ENCODE measurements at regions not wholly inside any gene's neighbourhood (a gene's known extent, or its start where the extent isn't known, plus 50 kb on each side); places are given as distances from the start of the nearest gene placed in this dataset.

- no peaks in the 10 kb centered on the region for H3K9me2 ChIP-seq (replicated peaks; ENCODE audit: insufficient read depth)
These were observed 130.8 kb downstream of the DNAJB6 start for GRCh38 chr7:157467496-157468212.

GRCh38 chr7:157468221-157469111 lies 131.7 kb downstream of the DNAJB6 start:
- Histone ChIP-seq H3K9me3 (ENCODE audit: low read depth) (no peaks in the 10 kb centered on the region), H3K4me1 (ENCODE audit: insufficient read depth) (no peaks in the 10 kb centered on the region), H3K27ac (no peak overlapping the region), H4K20me1 (ENCODE audit: insufficient read depth, poor library complexity, severe bottlenecking) (no peaks in the 10 kb centered on the region), H3K4me2 (no peak overlapping the region), H3K36me3 (replicated peaks; ENCODE audit: insufficient read depth, low read depth) (no peaks in the 10 kb centered on the region), H3K79me2 (no peaks in the 10 kb centered on the region), H3K9me2 (replicated peaks; ENCODE audit: insufficient read depth) (no peaks in the 10 kb centered on the region), H3K4me3 (no peak overlapping the region), H3K27me3 (no peaks in the 10 kb centered on the region), H2AFZ (no peak overlapping the region)
- no peak for TF ChIP-seq CTCF (IDR thresholded peaks at IDR 0.05; ENCODE audit: poor library complexity)
- TF ChIP-seq EZH2phosphoT487 (IDR thresholded peaks at IDR 0.05; ENCODE audit: low read depth, severe bottlenecking, unreplicated experiment) = no peak
- no peak for TF ChIP-seq EZH2 (IDR thresholded peaks at IDR 0.05; ENCODE audit: borderline replicate concordance)
- DNase-seq (ENCODE audit: low spot score) = no peak
- WGBS (ENCODE audit: low lambda C conversion rate, missing lambda C conversion rate) = 89% methylated on average over 42 of the region's 42 CpGs

More at GRCh38 chr7:157467496-157468212, 130.8 kb downstream of the DNAJB6 start:
- no peak for DNase-seq (ENCODE audit: low spot score)
- Histone ChIP-seq H3K4me2 (no peak overlapping the region), H3K79me2 (no peaks in the 10 kb centered on the region), H3K9me3 (ENCODE audit: low read depth) (no peaks in the 10 kb centered on the region), H4K20me1 (ENCODE audit: insufficient read depth, poor library complexity, severe bottlenecking) (no peaks in the 10 kb centered on the region), H3K36me3 (replicated peaks; ENCODE audit: insufficient read depth, low read depth) (no peaks in the 10 kb centered on the region), H3K27me3 (no peaks in the 10 kb centered on the region), H3K27ac (no peak overlapping the region), H2AFZ (no peak overlapping the region), H3K4me1 (ENCODE audit: insufficient read depth) (no peaks in the 10 kb centered on the region), H3K4me3 (no peak overlapping the region)
- 85% methylated on average over 26 of the region's 26 CpGs for WGBS (ENCODE audit: low lambda C conversion rate, missing lambda C conversion rate)
- TF ChIP-seq CTCF (IDR thresholded peaks at IDR 0.05; ENCODE audit: poor library complexity) = no peak
- no peak for TF ChIP-seq EZH2phosphoT487 (IDR thresholded peaks at IDR 0.05; ENCODE audit: low read depth, severe bottlenecking, unreplicated experiment)
- no peak for TF ChIP-seq EZH2 (IDR thresholded peaks at IDR 0.05; ENCODE audit: borderline replicate concordance)

GRCh38 chr7:157469181-157470016 lies 132.6 kb downstream of the DNAJB6 start:
- 90% methylated on average over 23 of the region's 33 CpGs for WGBS (ENCODE audit: low lambda C conversion rate, missing lambda C conversion rate)
- Histone ChIP-seq H3K27me3 (no peaks in the 10 kb centered on the region), H3K36me3 (replicated peaks; ENCODE audit: insufficient read depth, low read depth) (no peaks in the 10 kb centered on the region), H3K9me2 (replicated peaks; ENCODE audit: insufficient read depth) (no peaks in the 10 kb centered on the region), H4K20me1 (ENCODE audit: insufficient read depth, poor library complexity, severe bottlenecking) (no peaks in the 10 kb centered on the region), H2AFZ (no peak overlapping the region), H3K4me1 (ENCODE audit: insufficient read depth) (no peaks in the 10 kb centered on the region), H3K4me2 (no peak overlapping the region), H3K27ac (no peak overlapping the region), H3K4me3 (no peak overlapping the region), H3K9me3 (ENCODE audit: low read depth) (no peaks in the 10 kb centered on the region), H3K79me2 (no peaks in the 10 kb centered on the region)
- no peak for DNase-seq (ENCODE audit: low spot score)
- TF ChIP-seq EZH2 (IDR thresholded peaks at IDR 0.05; ENCODE audit: borderline replicate concordance) = no peak
- TF ChIP-seq CTCF (IDR thresholded peaks at IDR 0.05; ENCODE audit: poor library complexity) = no peak
- no peak for TF ChIP-seq EZH2phosphoT487 (IDR thresholded peaks at IDR 0.05; ENCODE audit: low read depth, severe bottlenecking, unreplicated experiment)

Data from hepatocyte (in vitro differentiated cells).